Skeletal muscle satellite cell (primary cell): ENCODE measurements at regions not wholly inside any gene's neighbourhood (a gene's known extent, or its start where the extent isn't known, plus 50 kb on each side); places are given as distances from the start of the nearest gene placed in this dataset.

ENCODE experiments used
- H3K27me3 ChIP-seq: 2 replicates; pipeline ENCODE4 v1.7.0; 2013; ENCODE audit warnings: low read length; ENCODE audit not compliant: control insufficient read depth, insufficient read depth
- H3K36me3 ChIP-seq: 2 replicates; pipeline ENCODE4 v1.7.0; 2013; ENCODE audit warnings: mild to moderate bottlenecking, control low read depth, low read length; ENCODE audit not compliant: insufficient read depth
- H3K4me1 ChIP-seq: 2 replicates; pipeline ENCODE4 v1.7.0; 2013; ENCODE audit warnings: low read length; ENCODE audit not compliant: control insufficient read depth, insufficient read depth
- H3K4me2 ChIP-seq: 2 replicates; pipeline ENCODE4 v1.7.0; 2013; ENCODE audit warnings: mild to moderate bottlenecking, low read length
- H3K4me3 ChIP-seq: 2 replicates; pipeline ENCODE4 v1.7.0; 2013; ENCODE audit warnings: low read length
- H3K9ac ChIP-seq: 2 replicates; pipeline ENCODE4 v1.7.0; 2013; ENCODE audit warnings: mild to moderate bottlenecking, low read depth, low read length, moderate library complexity
- H3K9me3 ChIP-seq: replicated peaks from 2 replicates; pipeline ENCODE4 v1.7.0; 2013; ENCODE audit warnings: mild to moderate bottlenecking, control low read depth, low read length

DNA sequence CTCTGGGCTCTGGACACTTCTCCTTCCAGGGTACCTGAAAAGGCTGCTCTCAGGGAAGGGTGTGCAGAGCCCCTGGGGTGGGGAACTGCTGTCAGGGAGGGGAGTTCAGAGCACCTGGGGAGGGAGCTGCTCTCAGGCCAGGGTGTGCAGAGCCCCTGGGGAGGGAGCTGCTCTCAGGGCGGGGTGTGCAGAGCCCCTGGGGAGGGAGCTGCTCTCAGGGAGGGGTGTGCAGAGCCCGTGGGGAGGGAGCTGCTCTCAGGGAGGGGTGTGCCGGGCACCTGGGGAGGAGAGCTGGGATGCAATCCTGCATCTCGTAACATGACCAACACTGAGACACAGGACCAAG is 764.2 kb downstream of the BRD1 start:
- no peak overlapping the region for H3K4me3 ChIP-seq
- no peak overlapping the region for H3K9ac ChIP-seq
- H3K4me1 ChIP-seq: no peaks in the 10 kb centered on the region
- peaks cover 18% of the 10 kb centered on the region for H3K9me3 ChIP-seq
- H3K27me3 ChIP-seq: no peaks in the 10 kb centered on the region
- no peaks in the 10 kb centered on the region for H3K36me3 ChIP-seq
- no peak overlapping the region for H3K4me2 ChIP-seq

DNA sequence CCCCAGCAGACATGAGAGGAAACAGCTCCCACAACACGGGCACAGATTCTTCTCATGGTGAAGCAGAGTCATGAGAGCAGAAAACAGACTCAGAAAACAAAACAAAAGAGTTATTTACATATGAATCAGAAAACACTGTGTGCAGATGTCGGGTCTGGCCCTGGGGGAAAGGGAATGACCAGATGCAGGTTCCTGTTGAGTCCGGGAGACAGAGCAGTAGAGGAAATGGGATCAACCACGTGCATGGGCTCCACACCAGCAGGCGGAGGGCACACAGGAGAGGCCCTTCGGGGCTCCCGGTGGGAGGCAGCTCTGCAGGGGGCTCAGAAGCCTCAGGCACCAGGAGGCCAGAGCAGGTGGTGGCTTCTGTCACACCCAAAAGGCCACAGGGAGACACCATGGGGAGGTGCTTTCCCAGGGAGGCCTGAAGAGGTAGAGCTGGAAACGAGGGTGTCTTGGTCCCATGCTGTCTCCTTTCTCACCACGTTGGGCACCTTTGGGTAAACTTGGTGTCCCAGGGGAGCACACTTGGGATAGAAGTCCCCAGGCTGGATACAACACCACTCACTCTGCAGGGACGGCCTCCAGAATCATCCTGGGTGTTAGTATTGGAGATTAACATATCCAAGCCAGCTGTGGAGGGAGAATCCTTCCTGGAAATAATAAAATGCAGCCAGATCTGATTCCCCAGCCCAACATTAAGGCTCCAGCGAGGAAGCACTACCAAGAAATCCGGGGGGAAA is 764.7 kb downstream of the BRD1 start:
- H3K36me3 ChIP-seq: no peaks in the 10 kb centered on the region
- no peak overlapping the region for H3K9ac ChIP-seq
- H3K4me3 ChIP-seq: no peak overlapping the region
- no peak overlapping the region for H3K4me2 ChIP-seq
- H3K4me1 ChIP-seq: no peaks in the 10 kb centered on the region
- peaks cover 22% of the 10 kb centered on the region for H3K9me3 ChIP-seq
- H3K27me3 ChIP-seq: no peaks in the 10 kb centered on the region

DNA sequence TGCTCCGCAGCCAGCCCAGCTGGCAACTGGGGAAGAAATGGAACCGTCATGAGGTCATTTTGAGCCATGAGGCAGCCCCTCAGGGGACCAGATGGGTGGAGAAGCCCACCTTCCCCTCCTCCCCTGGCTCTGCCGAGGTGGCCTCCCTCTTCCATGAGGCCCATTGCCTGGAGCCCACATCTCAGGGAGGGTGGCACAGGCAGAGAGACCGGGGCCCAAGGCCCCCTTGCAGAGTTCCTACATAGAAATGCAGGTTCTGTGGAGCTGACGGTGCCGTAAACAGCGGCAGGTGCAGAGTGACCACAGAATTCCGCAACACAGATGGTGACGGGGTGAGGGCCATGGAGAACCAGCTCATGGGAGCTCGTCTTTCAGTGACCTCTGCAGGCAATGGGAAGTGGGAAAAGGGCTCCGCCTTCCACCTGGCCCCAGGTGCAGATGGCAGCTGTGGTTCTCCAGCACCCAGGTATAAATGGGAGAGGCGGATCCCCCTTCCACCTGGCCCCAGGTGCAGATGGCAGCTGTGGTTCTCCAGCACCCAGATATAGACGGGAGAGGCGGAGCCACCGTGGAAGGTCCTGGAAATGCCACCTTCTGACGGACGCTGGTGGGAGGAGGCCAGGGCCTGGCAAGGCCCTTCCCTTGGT is 765.4 kb downstream of the BRD1 start:
- Histone ChIP-seq H3K9me3 (peaks cover 25% of the 10 kb centered on the region), H3K4me2 (no peak overlapping the region), H3K36me3 (no peaks in the 10 kb centered on the region), H3K9ac (no peak overlapping the region), H3K27me3 (no peaks in the 10 kb centered on the region), H3K4me1 (no peaks in the 10 kb centered on the region), H3K4me3 (no peak overlapping the region)

- Histone ChIP-seq H3K9ac (no peak overlapping the region), H3K4me3 (no peak overlapping the region), H3K4me2 (no peak overlapping the region), H3K4me1 (no peaks in the 10 kb centered on the region), H3K9me3 (peaks cover 30% of the 10 kb centered on the region), H3K27me3 (no peaks in the 10 kb centered on the region), H3K36me3 (no peaks in the 10 kb centered on the region)
Observed at GRCh38 chr22:49057910-49058309, 769.8 kb downstream of the BRD1 start.

GRCh38 chr22:49056301-49056700 is 771.4 kb downstream of the BRD1 start:
- H3K27me3 ChIP-seq: no peaks in the 10 kb centered on the region

GRCh38 chr22:49055406-49055805 is 772.3 kb downstream of the BRD1 start:
- no peaks in the 10 kb centered on the region for H3K27me3 ChIP-seq
- H3K4me3 ChIP-seq: no peak overlapping the region
- no peaks in the 10 kb centered on the region for H3K4me1 ChIP-seq
- no peaks in the 10 kb centered on the region for H3K36me3 ChIP-seq
- no peak overlapping the region for H3K9ac ChIP-seq
- no peak overlapping the region for H3K4me2 ChIP-seq
- peaks cover 29% of the 10 kb centered on the region for H3K9me3 ChIP-seq

More at GRCh38 chr22:49056301-49056700, 771.4 kb downstream of the BRD1 start:
- no peaks in the 10 kb centered on the region for H3K36me3 ChIP-seq
- H3K4me3 ChIP-seq: no peak overlapping the region
- H3K4me1 ChIP-seq: no peaks in the 10 kb centered on the region
- H3K9ac ChIP-seq: no peak overlapping the region
- no peak overlapping the region for H3K4me2 ChIP-seq
- peaks cover 29% of the 10 kb centered on the region for H3K9me3 ChIP-seq

DNA sequence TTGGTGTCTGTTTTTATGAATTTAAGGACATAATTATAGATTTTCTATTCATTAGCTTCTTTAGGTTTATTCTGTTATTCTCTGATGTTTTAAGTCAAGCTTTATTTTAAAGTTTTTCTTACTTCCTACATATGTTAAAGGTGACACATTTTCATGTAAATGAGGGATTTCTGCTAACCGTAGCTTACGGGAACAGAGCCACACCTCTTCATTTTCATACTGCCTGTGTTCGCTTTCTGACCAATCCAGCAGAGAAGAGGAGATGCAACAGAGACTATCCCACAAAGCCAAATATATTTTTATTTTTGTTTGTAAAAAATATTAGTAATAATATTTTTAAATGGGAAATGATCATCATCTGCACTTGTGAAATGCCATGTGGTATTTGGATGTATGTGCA is 774.1 kb downstream of the BRD1 start:
- Histone ChIP-seq H3K4me3 (no peak overlapping the region), H3K4me2 (no peak overlapping the region), H3K9me3 (peaks cover 31% of the 10 kb centered on the region), H3K27me3 (no peaks in the 10 kb centered on the region), H3K36me3 (no peaks in the 10 kb centered on the region), H3K4me1 (no peaks in the 10 kb centered on the region), H3K9ac (no peak overlapping the region)

- H3K36me3 ChIP-seq: no peaks in the 10 kb centered on the region
- no peak overlapping the region for H3K9ac ChIP-seq
- H3K27me3 ChIP-seq: no peaks in the 10 kb centered on the region
- no peaks in the 10 kb centered on the region for H3K4me1 ChIP-seq
- peaks cover 30% of the 10 kb centered on the region for H3K9me3 ChIP-seq
- no peak overlapping the region for H3K4me2 ChIP-seq
- H3K4me3 ChIP-seq: no peak overlapping the region
Observed at GRCh38 chr22:49052560-49052959, 775.1 kb downstream of the BRD1 start.

- Histone ChIP-seq H3K27me3 (no peaks in the 10 kb centered on the region), H3K9ac (no peak overlapping the region), H3K4me2 (no peak overlapping the region), H3K4me1 (no peaks in the 10 kb centered on the region), H3K36me3 (no peaks in the 10 kb centered on the region), H3K4me3 (no peak overlapping the region), H3K9me3 (peaks cover 30% of the 10 kb centered on the region)
Observed at GRCh38 chr22:49052023-49052538, 775.6 kb downstream of the BRD1 start.

DNA sequence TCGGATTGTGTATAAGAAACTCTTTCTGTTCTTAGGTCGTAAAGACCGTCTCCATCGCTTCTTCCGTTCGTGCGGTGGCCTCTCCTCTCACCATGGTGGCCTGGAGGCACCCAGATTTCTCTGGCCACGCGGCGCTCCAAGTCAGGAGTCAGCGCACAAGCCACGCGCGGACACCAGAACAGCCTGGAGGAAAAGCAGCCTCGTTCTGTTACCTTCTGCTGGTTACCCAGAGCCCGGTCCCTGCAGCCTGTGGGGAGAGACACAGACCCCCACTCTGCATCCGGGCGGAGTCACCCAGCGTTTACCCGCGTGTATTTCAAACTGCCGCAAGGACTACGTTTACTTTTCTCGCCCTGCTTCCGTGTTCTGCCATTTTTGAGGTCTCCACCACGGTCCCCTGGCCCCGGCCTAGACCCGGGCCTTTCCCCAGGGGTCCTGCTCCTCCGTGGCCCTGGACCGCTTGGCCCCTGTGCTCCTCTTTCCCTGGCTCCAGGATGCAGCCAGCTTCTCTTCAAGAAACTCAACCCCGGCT is 776.1 kb downstream of the BRD1 start:
- no peak overlapping the region for H3K4me3 ChIP-seq
- H3K9ac ChIP-seq: no peak overlapping the region

DNA sequence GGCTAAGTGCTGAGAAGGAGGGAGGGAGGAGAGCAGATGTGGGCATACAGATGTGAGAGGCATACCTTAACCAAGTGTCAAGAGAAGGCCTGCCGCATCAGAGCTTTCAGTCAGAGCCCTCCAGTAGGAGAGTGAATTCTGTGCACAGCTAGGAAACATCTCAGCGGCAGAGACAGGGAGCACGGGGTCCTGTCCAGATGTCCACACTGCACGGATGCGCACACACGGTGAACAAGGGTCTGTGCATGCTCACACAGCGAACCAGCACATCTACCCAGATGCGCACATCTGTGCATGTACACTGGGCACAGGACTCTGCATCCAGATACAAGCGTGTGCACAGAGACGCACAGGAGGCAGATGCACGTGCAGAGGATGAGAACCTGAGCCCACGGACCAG is 778.0 kb downstream of the BRD1 start:
- Histone ChIP-seq H3K36me3 (no peaks in the 10 kb centered on the region), H3K9me3 (peaks cover 37% of the 10 kb centered on the region), H3K4me3 (no peak overlapping the region), H3K27me3 (no peaks in the 10 kb centered on the region), H3K4me2 (no peak overlapping the region), H3K9ac (no peak overlapping the region), H3K4me1 (no peaks in the 10 kb centered on the region)

More for the DNA sequence above, 776.1 kb downstream of the BRD1 start:
- H3K27me3 ChIP-seq: no peaks in the 10 kb centered on the region
- H3K4me2 ChIP-seq: no peak overlapping the region
- H3K9me3 ChIP-seq: peaks cover 26% of the 10 kb centered on the region
- no peaks in the 10 kb centered on the region for H3K4me1 ChIP-seq
- no peaks in the 10 kb centered on the region for H3K36me3 ChIP-seq
